Thoracic aorta (tissue), 2 donors: ENCODE measurements at regions not wholly inside any gene's neighbourhood (a gene's known extent, or its start where the extent isn't known, plus 50 kb on each side); places are given as distances from the start of the nearest gene placed in this dataset.

ENCODE experiments used
- ATAC-seq: fragments of 150-250 bp; one replicate; pipeline ENCODE4 v1.8.0; 2017; ENCODE audit warnings: low read depth; ENCODE audit not compliant: insufficient number of reproducible peaks, low FRiP score
- DNase-seq: peaks from one replicate; pipeline ENCODE4 v3.0.0-alpha.2; 2020; ENCODE audit warnings: low spot score
- H3K27ac ChIP-seq, 2 donors: fragments of 200-600 bp; sonication (generic); 1 replicate in 1 of 2; 2 replicates in 1 of 2; pipeline ENCODE4 v1.5.1; 2016; ENCODE audit warnings: mild to moderate bottlenecking in 2 of 2, moderate library complexity in 2 of 2
- H3K27me3 ChIP-seq: fragments of 200-600 bp; sonication (generic); replicated peaks from 2 replicates; pipeline ENCODE4 v1.6.0; 2016; ENCODE audit warnings: mild to moderate bottlenecking; ENCODE audit not compliant: insufficient read depth
- H3K36me3 ChIP-seq: fragments of 200-600 bp; sonication (generic); one replicate; pipeline ENCODE4 v1.5.1; 2016
- H3K4me1 ChIP-seq, 2 donors: fragments of 200-600 bp; sonication (generic); 1 replicate in 1 of 2; 2 replicates in 1 of 2; pipeline versions ENCODE4 v1.5.1 to v1.6.0; 2016; ENCODE audit warnings: low read depth in 2 of 2, mild to moderate bottlenecking in 1 of 2; ENCODE audit not compliant: control insufficient read depth in 1 of 2
- H3K4me3 ChIP-seq: fragments of 200-600 bp; sonication (generic); 2 replicates; pipeline ENCODE4 v1.5.1; 2016; ENCODE audit warnings: mild to moderate bottlenecking
- H3K9me3 ChIP-seq: fragments of 200-600 bp; sonication (generic); 2 replicates; pipeline ENCODE4 v1.5.1; 2016
- CTCF ChIP-seq: fragments of 200-600 bp; sonication (generic); IDR thresholded peaks from one replicate; pipeline ENCODE4 v1.5.1; 2019; ENCODE audit warnings: antibody characterized with exemption

GRCh38 chr13:24004142-24004899 lies 107.0 kb upstream of the C1QTNF9B start:
- no peak for TF ChIP-seq CTCF
- H3K27ac ChIP-seq, result no peak overlapping the region
- no peaks in the 10 kb centered on the region for H3K4me1 ChIP-seq
- H3K4me3 ChIP-seq, result no peak overlapping the region
- no peaks in the 10 kb centered on the region for H3K9me3 ChIP-seq
- H3K27me3 ChIP-seq, result no peaks in the 10 kb centered on the region
- no peaks in the 10 kb centered on the region for H3K36me3 ChIP-seq
- ATAC-seq, result no peak
- no peak for DNase-seq

GRCh38 chr13:24004971-24005370 lies 107.7 kb upstream of the C1QTNF9B start:
- Histone ChIP-seq H3K4me3 (no peak overlapping the region), H3K4me1 (no peaks in the 10 kb centered on the region), H3K27ac (no peak overlapping the region), H3K9me3 (no peaks in the 10 kb centered on the region), H3K36me3 (no peaks in the 10 kb centered on the region), H3K27me3 (no peaks in the 10 kb centered on the region)
- no peak for TF ChIP-seq CTCF
- no peak for DNase-seq
- no peak for ATAC-seq

GRCh38 chr13:24005755-24006281 lies 108.5 kb upstream of the C1QTNF9B start:
- DNase-seq, result no peak
- Histone ChIP-seq H3K27ac (no peak overlapping the region), H3K36me3 (no peaks in the 10 kb centered on the region), H3K9me3 (no peaks in the 10 kb centered on the region), H3K4me3 (no peak overlapping the region), H3K27me3 (no peaks in the 10 kb centered on the region), H3K4me1 (no peaks in the 10 kb centered on the region)
- no peak for ATAC-seq
- no peak for TF ChIP-seq CTCF

- DNase-seq (no peak), ATAC-seq (no peak)
- no peaks in the 10 kb centered on the region for H3K9me3 ChIP-seq
- H3K4me3 ChIP-seq, result no peak overlapping the region
- H3K4me1 ChIP-seq, result no peaks in the 10 kb centered on the region
- no peak overlapping the region for H3K27ac ChIP-seq
- no peaks in the 10 kb centered on the region for H3K27me3 ChIP-seq
- no peak for TF ChIP-seq CTCF
- H3K36me3 ChIP-seq, result no peaks in the 10 kb centered on the region
These were observed 109.4 kb upstream of the C1QTNF9B start for GRCh38 chr13:24006520-24007248.

GRCh38 chr13:24007979-24008620 lies 110.8 kb upstream of the C1QTNF9B start:
- H3K27ac ChIP-seq, result no peak overlapping the region
- H3K4me3 ChIP-seq, result no peak overlapping the region
- no peaks in the 10 kb centered on the region for H3K36me3 ChIP-seq
- H3K4me1 ChIP-seq, result no peaks in the 10 kb centered on the region
- TF ChIP-seq CTCF, result no peak
- DNase-seq (no peak), ATAC-seq (no peak)
- H3K27me3 ChIP-seq, result no peaks in the 10 kb centered on the region
- no peaks in the 10 kb centered on the region for H3K9me3 ChIP-seq
